C4-2B (cell line): ENCODE measurements at regions not wholly inside any gene's neighbourhood (a gene's known extent, or its start where the extent isn't known, plus 50 kb on each side); places are given as distances from the start of the nearest gene placed in this dataset.

Experiments used
- H3K27ac ChIP-seq: fragments of 450-650 bp; 2 replicates; pipeline ENCODE4 v1.5.1; 2017
- CTCF ChIP-seq: fragments of 450-650 bp; conservative IDR thresholded peaks from 2 replicates; pipeline ENCODE4 v1.5.1; 2017; ENCODE audit warnings: mild to moderate bottlenecking
- ZFX ChIP-seq: fragments of 450-650 bp; IDR thresholded peaks from 2 replicates; pipeline ENCODE4 v1.6.1; 2017

- H3K27ac ChIP-seq = no peak overlapping the region
- TF ChIP-seq CTCF (no peak), ZFX (no peak)
Measured at GRCh38 chr18:71008257-71008656, 719.4 kb downstream of the SOCS6 start.

GRCh38 chr18:71001597-71001996, 712.8 kb downstream of the SOCS6 start:
- no peak overlapping the region for H3K27ac ChIP-seq
- TF ChIP-seq ZFX (no peak), CTCF (no peak)

- no peak overlapping the region for H3K27ac ChIP-seq
Measured at GRCh38 chr18:70998490-70998889, 709.6 kb downstream of the SOCS6 start.

GRCh38 chr18:70994116-70994515, 705.3 kb downstream of the SOCS6 start:
- H3K27ac ChIP-seq = no peak overlapping the region
- TF ChIP-seq ZFX = no peak
- no peak for TF ChIP-seq CTCF

More at GRCh38 chr18:70998490-70998889, 709.6 kb downstream of the SOCS6 start:
- TF ChIP-seq CTCF (peak; percentile 47), ZFX (no peak)

GRCh38 chr18:70991577-70991976, 702.7 kb downstream of the SOCS6 start:
- TF ChIP-seq ZFX (no peak), CTCF (no peak)
- H3K27ac ChIP-seq = no peak overlapping the region

- TF ChIP-seq ZFX (no peak), CTCF (no peak)
- no peak overlapping the region for H3K27ac ChIP-seq
Measured at GRCh38 chr18:70985948-70986347, 697.1 kb downstream of the SOCS6 start.

GRCh38 chr18:70982292-70982691, 693.4 kb downstream of the SOCS6 start:
- TF ChIP-seq CTCF (no peak), ZFX (no peak)
- H3K27ac ChIP-seq = no peak overlapping the region
